HG02938 (cell line): ENCODE measurements at regions not wholly inside any gene's neighbourhood (a gene's known extent, or its start where the extent isn't known, plus 50 kb on each side); places are given as distances from the start of the nearest gene placed in this dataset.
"Not testable (repeated sequence)": the region's sequence is repeated elsewhere in the genome, so short reads cannot be mapped to it uniquely, and the experiment has no call there.

Experiments used
- ATAC-seq: cut with Tn5 transposase; IDR thresholded peaks from one replicate; pipeline ENCODE4 v1.9.1; 2021; ENCODE audit warnings: mild to moderate bottlenecking, moderate library complexity; ENCODE audit not compliant: unreplicated experiment

DNA sequence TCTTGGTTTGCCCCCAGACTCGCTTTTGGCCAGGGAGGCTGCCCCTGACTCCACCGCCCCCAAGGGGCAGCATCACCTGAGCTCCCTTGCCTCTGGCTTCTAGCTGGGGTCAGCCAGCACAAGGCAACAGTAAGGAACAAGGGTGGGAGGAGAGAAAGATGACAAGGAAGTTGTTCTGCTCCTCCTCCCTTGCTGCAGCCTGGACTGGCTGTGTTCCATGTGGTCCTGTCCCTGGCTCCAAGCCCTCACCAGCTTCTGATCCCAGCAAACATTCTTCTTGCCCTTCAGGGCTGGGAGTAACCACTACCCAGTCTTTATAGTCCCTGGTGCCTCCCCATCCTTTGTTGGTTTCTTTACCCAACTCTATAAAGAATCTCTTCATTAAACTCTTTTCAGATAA is 100.3 kb upstream of the SPIN1 start:
- ATAC-seq, result no peak

GRCh38 chr9:88280816-88281382 is 107.3 kb upstream of the SPIN1 start:
- no peak for ATAC-seq

- no peak for ATAC-seq
Observed at GRCh38 chr9:88278036-88278435, 110.2 kb upstream of the SPIN1 start.

DNA sequence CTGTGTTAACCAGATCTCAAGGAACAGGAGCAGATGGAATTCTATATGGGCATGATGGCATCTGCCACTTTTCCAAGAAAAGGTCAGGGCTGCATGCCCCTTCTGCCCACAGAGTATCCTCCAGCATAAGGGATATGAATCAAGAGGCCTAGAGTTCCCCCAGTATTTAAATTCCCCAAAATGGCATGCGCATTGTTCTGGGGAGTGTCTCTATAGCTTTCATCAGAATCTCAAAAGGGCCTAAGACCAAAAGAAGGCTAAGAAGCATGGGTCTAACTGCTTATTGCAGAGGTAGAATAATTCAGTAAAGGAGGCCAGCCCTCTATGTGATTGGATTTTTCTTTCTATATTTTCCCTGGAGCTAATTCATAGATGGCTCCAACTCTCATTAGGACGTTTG is 114.2 kb upstream of the SPIN1 start:
- ATAC-seq, result no peak

GRCh38 chr9:88272986-88273385 is 115.3 kb upstream of the SPIN1 start:
- no peak for ATAC-seq

DNA sequence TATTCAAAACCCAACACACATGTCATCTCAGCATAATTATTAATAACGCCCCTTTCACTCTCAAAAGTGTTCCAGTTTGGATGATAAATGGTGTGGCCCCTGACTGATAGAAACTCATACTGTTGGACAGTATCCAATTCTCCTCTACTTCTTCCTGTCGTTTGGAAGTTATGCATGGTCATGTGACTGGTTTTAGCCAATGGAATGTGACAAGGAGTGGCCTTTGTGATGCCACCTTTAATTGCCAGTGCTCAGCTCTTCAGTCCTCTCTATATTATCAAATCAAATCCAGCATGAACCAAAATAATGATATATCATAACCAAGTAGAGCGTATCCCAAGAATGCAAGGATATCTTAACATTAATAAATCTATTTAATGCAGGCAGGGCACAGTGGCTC is 117.8 kb upstream of the SPIN1 start:
- ATAC-seq, result no peak

GRCh38 chr9:88268886-88269285 is 119.4 kb upstream of the SPIN1 start:
- ATAC-seq, result no peak

DNA sequence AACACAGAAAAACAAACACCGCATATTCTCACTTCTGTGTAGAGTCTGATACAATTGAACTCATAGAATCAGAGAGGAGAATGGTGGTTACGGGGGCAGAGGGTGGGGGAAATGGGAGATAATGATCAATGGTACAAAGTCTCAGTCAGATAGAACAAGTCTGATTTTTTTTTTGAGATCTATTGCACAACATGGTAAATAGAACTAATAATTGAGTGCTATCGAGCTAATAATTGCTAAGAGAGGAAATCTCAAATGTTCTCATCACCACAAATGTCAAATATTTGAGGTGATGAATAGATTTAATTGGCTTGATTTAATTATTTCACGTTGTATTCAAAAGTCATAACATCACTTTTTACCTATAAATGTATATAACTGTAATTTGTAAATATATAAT is 121.0 kb upstream of the SPIN1 start:
- ATAC-seq, result no peak

DNA sequence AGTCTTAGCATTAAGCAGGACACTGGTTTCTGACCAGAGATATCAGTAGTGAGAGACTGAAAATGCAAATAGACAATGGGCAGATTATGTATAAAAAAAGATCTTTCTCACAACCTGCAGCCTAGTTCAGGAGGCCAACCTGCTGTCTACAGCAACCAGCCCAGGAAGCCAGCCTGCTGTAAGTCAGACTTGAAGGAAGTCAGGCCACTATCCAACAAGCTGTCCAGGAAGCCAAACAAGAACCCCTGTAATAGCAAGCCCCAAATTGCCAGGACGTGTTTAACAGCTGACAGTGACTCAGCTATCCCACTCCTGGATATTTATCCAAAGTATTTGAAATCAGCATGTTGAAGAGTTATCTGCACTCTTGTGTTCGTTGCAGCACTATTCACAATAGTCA is 121.8 kb upstream of the SPIN1 start:
- no peak for ATAC-seq

- no peak for ATAC-seq
Observed at GRCh38 chr9:88259001-88259400, 120.7 kb upstream of the SPATA31C2 start.

- no peak for ATAC-seq
Observed at GRCh38 chr9:88258601-88259000, 120.3 kb upstream of the SPATA31C2 start.

GRCh38 chr9:88258024-88258423 is 119.7 kb upstream of the SPATA31C2 start:
- ATAC-seq, result no peak

DNA sequence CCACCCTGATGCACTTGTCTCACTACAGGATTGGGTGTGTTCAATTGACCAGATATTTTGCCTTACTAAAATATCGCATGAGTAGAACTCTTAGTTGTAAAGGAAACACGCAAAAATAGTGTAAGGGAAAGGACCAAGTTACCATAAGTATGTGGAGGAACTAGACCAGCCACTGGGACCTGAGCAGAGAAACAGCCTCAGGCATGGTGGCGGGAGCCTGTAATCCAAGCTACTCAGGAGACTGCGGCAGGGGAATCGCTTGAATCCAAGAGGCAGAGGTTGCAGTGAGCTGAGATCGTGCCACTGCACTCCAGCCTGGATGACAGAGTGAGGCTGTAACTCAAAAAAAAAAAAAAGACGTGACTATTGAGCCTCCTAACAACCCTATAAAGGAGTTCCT is 117.9 kb upstream of the SPATA31C2 start:
- ATAC-seq, result no peak

- ATAC-seq, result not testable (repeated sequence)
Observed at GRCh38 chr9:88255806-88256205, 117.5 kb upstream of the SPATA31C2 start.

GRCh38 chr9:88251903-88252302 is 113.6 kb upstream of the SPATA31C2 start:
- ATAC-seq, result no peak

DNA sequence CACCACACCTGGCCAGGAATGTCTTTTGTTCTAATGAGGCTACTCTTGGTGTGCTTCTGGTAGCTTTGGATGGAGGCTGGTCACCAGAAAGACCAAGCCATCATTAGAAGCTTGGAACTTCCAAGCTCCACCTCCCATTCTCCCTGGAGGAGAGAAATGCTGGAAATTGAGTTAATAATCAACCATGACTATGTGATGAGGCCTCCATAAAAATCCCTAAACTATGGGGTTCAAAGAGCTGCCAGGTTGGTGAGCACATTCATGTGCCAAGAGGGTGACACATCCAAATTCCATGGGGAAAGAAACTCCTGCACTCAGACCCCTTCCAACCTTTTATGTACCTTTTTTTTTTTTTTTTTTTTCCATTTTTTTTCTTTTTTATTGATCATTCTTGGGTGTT is 105.5 kb upstream of the SPATA31C2 start:
- ATAC-seq, result no peak

GRCh38 chr9:88242879-88243278 is 104.6 kb upstream of the SPATA31C2 start:
- ATAC-seq, result no peak

- ATAC-seq, result no peak
Observed at GRCh38 chr9:88237991-88238571, 99.8 kb upstream of the SPATA31C2 start.

- no peak for ATAC-seq
Observed at GRCh38 chr9:88237479-88237961, 99.2 kb upstream of the SPATA31C2 start.

DNA sequence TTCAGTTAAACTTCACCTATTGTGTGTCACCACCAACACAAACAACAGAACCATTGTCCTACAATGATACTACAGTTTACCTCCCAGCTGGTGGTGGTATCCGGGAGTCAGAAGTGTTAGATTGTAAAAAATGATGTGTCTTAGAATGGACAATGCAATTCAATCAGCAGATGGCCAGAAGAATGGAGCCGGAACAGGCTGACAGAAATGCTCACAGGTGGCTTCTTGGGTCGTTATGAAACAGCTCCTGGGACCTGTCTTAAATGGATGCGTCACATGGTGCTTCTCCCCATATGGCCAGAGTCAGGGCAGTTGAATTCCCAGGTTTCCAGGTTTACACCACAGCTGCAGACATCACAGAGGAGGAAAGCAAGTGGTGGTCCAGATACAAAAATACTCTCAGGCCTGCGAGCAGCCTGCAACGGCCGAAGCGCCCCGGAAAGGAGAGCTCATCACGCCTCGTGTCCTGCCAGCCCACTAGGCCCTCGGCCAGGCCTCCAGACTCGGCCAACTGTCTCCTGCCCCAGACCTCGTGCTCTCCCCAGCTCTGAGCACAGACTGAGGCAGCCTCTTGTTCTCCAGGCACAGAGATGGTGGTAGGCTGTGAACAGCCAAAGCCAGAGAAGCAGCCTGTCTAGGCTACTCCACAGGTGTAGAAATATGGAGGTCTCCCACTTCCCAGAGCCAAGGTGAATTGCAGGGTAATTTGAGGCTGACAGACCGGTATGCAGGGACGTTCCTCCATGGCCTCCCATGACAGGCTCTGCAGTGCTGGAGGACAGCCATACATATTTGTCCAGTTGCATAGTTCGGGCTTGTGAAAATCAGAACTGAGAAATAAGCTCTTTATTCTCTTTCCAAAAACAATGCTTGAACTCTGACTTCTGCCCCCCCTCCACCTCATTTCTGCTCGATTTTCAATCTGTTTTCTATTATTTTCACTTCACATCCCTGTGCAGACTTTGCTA is 98.5 kb upstream of the SPATA31C2 start:
- no peak for ATAC-seq

GRCh38 chr9:88235615-88236014 is 97.3 kb upstream of the SPATA31C2 start:
- ATAC-seq, result no peak

GRCh38 chr9:88234114-88234513 is 95.8 kb upstream of the SPATA31C2 start:
- ATAC-seq, result no peak
